ENCODE measurements at regions not wholly inside any gene's neighbourhood (a gene's known extent, or its start where the extent isn't known, plus 50 kb on each side); places are given as distances from the start of the nearest gene placed in this dataset.

- no peak for TF ChIP-seq POLR2A (IDR thresholded peaks at IDR 0.05)
- no peak for TF ChIP-seq CTCF (IDR thresholded peaks at IDR 0.05)
Measured at GRCh38 chr4:31156221-31156620, 436.1 kb downstream of the PCDH7 start.

All from adrenal gland (tissue), 5 donors.